Neural cell (in vitro differentiated cells): ENCODE measurements at regions not wholly inside any gene's neighbourhood (a gene's known extent, or its start where the extent isn't known, plus 50 kb on each side); places are given as distances from the start of the nearest gene placed in this dataset.

ENCODE experiments used
- H2AFZ ChIP-seq: fragments of 200-600, 300-800 bp; sonication (generic), shearing (Covaris generic); 2 replicates; pipeline ENCODE4 v1.6.0; 2014; ENCODE audit warnings: low read depth, mild to moderate bottlenecking, antibody characterized with exemption, low read length, moderate library complexity
- H3F3A ChIP-seq: fragments of 200-600 bp; shearing (Covaris generic); 2 replicates; pipeline ENCODE4 v1.6.1; 2016; ENCODE audit warnings: mild to moderate bottlenecking, moderate library complexity, mixed read lengths, antibody characterized with exemption, low read length; ENCODE audit not compliant: insufficient read depth, poor library complexity, severe bottlenecking
- H3K27ac ChIP-seq: fragments of 200-600, 300-800 bp; sonication (generic), shearing (Covaris generic); 2 replicates; pipeline ENCODE4 v1.5.1; 2014; ENCODE audit warnings: mild to moderate bottlenecking, low read length, moderate library complexity
- H3K27me3 ChIP-seq: fragments of 300-800, 200-600 bp; sonication (generic), shearing (Covaris generic); 2 replicates; pipeline ENCODE4 v1.6.0; 2014; ENCODE audit warnings: mild to moderate bottlenecking, low read depth, low read length, moderate library complexity; ENCODE audit not compliant: insufficient read depth
- H3K36me3 ChIP-seq: fragments of 300-800, 200-600 bp; sonication (generic), shearing (Covaris generic); 2 replicates; pipeline ENCODE4 v1.5.1; 2014; ENCODE audit warnings: mild to moderate bottlenecking, antibody characterized with exemption, low read length, moderate library complexity; ENCODE audit not compliant: insufficient read depth
- H3K4me2 ChIP-seq: fragments of 300-800, 200-600 bp; sonication (generic), shearing (Covaris generic); 2 replicates; pipeline ENCODE4 v1.6.0; 2014; ENCODE audit warnings: mild to moderate bottlenecking, low read length
- H3K4me3 ChIP-seq: fragments of 300-800, 200-600 bp; sonication (generic), shearing (Covaris generic); 2 replicates; pipeline ENCODE4 v1.5.1; 2014; ENCODE audit warnings: mild to moderate bottlenecking, low read length, moderate library complexity
- H3K79me2 ChIP-seq: fragments of 200-600 bp; shearing (Covaris generic); replicated peaks from 2 replicates; pipeline ENCODE4 v1.6.0; 2014; ENCODE audit warnings: mild to moderate bottlenecking, low read length, moderate library complexity; ENCODE audit not compliant: insufficient read depth
- H3K9ac ChIP-seq: fragments of 300-800, 200-600 bp; sonication (generic), shearing (Covaris generic); 2 replicates; pipeline ENCODE4 v1.6.1; 2016; ENCODE audit warnings: mild to moderate bottlenecking, low read length, mixed read lengths
- H3K9me2 ChIP-seq: fragments of 200-600 bp; shearing (Covaris generic); 2 replicates; pipeline ENCODE4 v1.6.1; 2016; ENCODE audit warnings: mild to moderate bottlenecking, low read length, mixed read lengths; ENCODE audit not compliant: insufficient read depth
- H3K9me3 ChIP-seq: fragments of 200-600, 300-800 bp; sonication (generic), shearing (Covaris generic); 2 replicates; pipeline ENCODE4 v1.6.1; 2016; ENCODE audit warnings: mild to moderate bottlenecking, mixed run types, low read length, moderate library complexity, mixed read lengths
- H4K20me1 ChIP-seq: fragments of 200-600 bp; shearing (Covaris generic); 2 replicates; pipeline ENCODE4 v1.6.1; 2016; ENCODE audit warnings: mild to moderate bottlenecking, mixed run types; ENCODE audit not compliant: insufficient read depth
- EP300 ChIP-seq: fragments of 450-650 bp; conservative IDR thresholded peaks from 2 replicates; pipeline ENCODE4 v1.6.1; 2014; ENCODE audit warnings: antibody characterized with exemption, mild to moderate bottlenecking, moderate library complexity; ENCODE audit not compliant: poor library complexity, severe bottlenecking
- EZH2 ChIP-seq: fragments of 200-600, 300-800 bp; shearing (Covaris generic), sonication (generic); IDR thresholded peaks from 2 replicates; pipeline ENCODE4 v1.6.1; 2014; ENCODE audit warnings: antibody characterized with exemption, low read length, borderline replicate concordance, mild to moderate bottlenecking; ENCODE audit not compliant: insufficient read depth, poor library complexity, severe bottlenecking
- MXI1 ChIP-seq: fragments of 450-650 bp; conservative IDR thresholded peaks from 2 replicates; pipeline ENCODE4 v1.6.1; 2014; ENCODE audit warnings: antibody characterized with exemption, mild to moderate bottlenecking; ENCODE audit not compliant: poor library complexity, severe bottlenecking
- POLR2AphosphoS5 ChIP-seq: IDR thresholded peaks from 2 replicates; pipeline ENCODE4 v1.6.1; 2012
- RAD21 ChIP-seq: fragments of 450-650 bp; conservative IDR thresholded peaks from 2 replicates; pipeline ENCODE4 v1.6.1; 2014; ENCODE audit warnings: antibody characterized with exemption, mild to moderate bottlenecking, moderate library complexity
- REST ChIP-seq: IDR thresholded peaks from 2 replicates; pipeline ENCODE4 v1.6.1; 2012; ENCODE audit warnings: borderline replicate concordance
- SMC3 ChIP-seq: fragments of 450-650 bp; conservative IDR thresholded peaks from 2 replicates; pipeline ENCODE4 v1.6.1; 2014; ENCODE audit warnings: antibody characterized with exemption, mild to moderate bottlenecking, moderate library complexity; ENCODE audit not compliant: poor library complexity
- TAF1 ChIP-seq: IDR thresholded peaks from 2 replicates; pipeline ENCODE4 v1.6.1; 2012; ENCODE audit warnings: low read depth
- TF ChIP-seq, protein P1 (sequence below): fragments of 450-650 bp; IDR thresholded peaks from 2 replicates; pipeline ENCODE4 v1.5.1; 2014; ENCODE audit warnings: antibody characterized with exemption, mild to moderate bottlenecking, moderate library complexity; ENCODE audit not compliant: poor library complexity, severe bottlenecking

- H3K9me2 ChIP-seq: no peaks in the 10 kb centered on the region
- H4K20me1 ChIP-seq: no peaks in the 10 kb centered on the region
- TF ChIP-seq EP300 (no peak), RAD21 (no peak), REST (no peak), SMC3 (no peak), EZH2 (no peak), TAF1 (no peak), MXI1 (no peak), POLR2AphosphoS5 (no peak)
- TF ChIP-seq, protein P1, sequence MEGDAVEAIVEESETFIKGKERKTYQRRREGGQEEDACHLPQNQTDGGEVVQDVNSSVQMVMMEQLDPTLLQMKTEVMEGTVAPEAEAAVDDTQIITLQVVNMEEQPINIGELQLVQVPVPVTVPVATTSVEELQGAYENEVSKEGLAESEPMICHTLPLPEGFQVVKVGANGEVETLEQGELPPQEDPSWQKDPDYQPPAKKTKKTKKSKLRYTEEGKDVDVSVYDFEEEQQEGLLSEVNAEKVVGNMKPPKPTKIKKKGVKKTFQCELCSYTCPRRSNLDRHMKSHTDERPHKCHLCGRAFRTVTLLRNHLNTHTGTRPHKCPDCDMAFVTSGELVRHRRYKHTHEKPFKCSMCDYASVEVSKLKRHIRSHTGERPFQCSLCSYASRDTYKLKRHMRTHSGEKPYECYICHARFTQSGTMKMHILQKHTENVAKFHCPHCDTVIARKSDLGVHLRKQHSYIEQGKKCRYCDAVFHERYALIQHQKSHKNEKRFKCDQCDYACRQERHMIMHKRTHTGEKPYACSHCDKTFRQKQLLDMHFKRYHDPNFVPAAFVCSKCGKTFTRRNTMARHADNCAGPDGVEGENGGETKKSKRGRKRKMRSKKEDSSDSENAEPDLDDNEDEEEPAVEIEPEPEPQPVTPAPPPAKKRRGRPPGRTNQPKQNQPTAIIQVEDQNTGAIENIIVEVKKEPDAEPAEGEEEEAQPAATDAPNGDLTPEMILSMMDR: no peak
- no peak overlapping the region for H3K9ac ChIP-seq
- H2AFZ ChIP-seq: no peak overlapping the region
- no peak overlapping the region for H3K27ac ChIP-seq
- no peak overlapping the region for H3K4me2 ChIP-seq
- H3F3A ChIP-seq: no peaks in the 10 kb centered on the region
- no peaks in the 10 kb centered on the region for H3K36me3 ChIP-seq
- no peaks in the 10 kb centered on the region for H3K79me2 ChIP-seq
- H3K27me3 ChIP-seq: no peaks in the 10 kb centered on the region
- no peaks in the 10 kb centered on the region for H3K9me3 ChIP-seq
- no peak overlapping the region for H3K4me3 ChIP-seq
Observed at GRCh38 chrX:124229374-124229773, 103.1 kb upstream of the TEX13D start.

DNA sequence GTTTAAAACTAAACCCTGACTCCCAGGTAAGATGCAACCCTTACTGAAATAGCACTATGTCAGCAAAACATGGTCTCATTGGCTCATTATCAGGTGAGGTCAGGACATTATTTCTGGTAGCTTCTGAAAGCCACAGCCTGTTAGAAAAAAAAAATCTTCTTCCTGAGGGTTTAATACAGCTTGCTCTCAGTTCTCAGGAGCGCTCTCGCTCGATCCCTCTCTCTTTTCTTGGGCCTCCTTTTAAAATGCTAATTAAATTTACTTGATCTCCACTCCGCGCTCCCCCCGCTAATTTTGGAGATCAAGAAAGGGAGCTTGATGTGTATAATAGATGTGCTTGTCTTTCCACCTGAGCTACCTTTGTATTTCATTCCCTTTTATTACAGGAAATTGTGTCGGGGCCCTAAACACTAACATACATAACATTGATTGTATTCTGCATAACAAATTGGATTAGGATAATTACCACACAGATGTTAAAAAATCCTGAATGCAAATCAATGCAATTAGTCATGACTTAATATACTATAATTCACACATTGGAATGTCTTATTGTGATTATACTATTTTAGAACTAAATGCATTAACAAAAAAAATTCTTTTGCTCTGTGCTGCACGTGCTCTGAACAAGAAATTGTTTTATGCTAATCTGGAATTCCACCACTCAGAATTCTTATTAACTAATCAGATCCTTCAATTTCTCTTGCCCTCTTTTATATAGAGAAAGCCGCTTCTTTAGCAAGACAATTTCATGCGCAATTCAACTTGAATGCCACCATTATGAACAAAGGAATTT lies 101.6 kb upstream of the TEX13D start:
- no peak overlapping the region for H3K4me3 ChIP-seq
- no peak overlapping the region for H3K27ac ChIP-seq
- H3K9me2 ChIP-seq: no peaks in the 10 kb centered on the region
- H3K79me2 ChIP-seq: no peaks in the 10 kb centered on the region
- TF ChIP-seq POLR2AphosphoS5 (no peak), REST (no peak), TAF1 (no peak), SMC3 (no peak), RAD21 (no peak), MXI1 (no peak), EZH2 (no peak), EP300 (no peak)
- TF ChIP-seq, protein P1: no peak
- H2AFZ ChIP-seq: peak overlapping the region; percentile 33
- H3K4me2 ChIP-seq: no peak overlapping the region
- H3K27me3 ChIP-seq: no peaks in the 10 kb centered on the region
- no peaks in the 10 kb centered on the region for H3K9me3 ChIP-seq
- H4K20me1 ChIP-seq: no peaks in the 10 kb centered on the region
- no peaks in the 10 kb centered on the region for H3F3A ChIP-seq
- H3K9ac ChIP-seq: no peak overlapping the region
- H3K36me3 ChIP-seq: no peaks in the 10 kb centered on the region
